Breast epithelium (tissue), 4 donors: ENCODE measurements at regions not wholly inside any gene's neighbourhood (a gene's known extent, or its start where the extent isn't known, plus 50 kb on each side); places are given as distances from the start of the nearest gene placed in this dataset.

Source experiments
- DNase-seq, 2 donors: peaks; one replicate each; pipeline ENCODE4 v3.0.0-alpha.2; 2019; ENCODE audit warnings: low spot score in 2 of 2
- H3K27ac ChIP-seq, 2 donors: fragments of 200-600 bp; sonication (generic) in 1 of 2; one replicate each; pipeline ENCODE4 v1.5.1; 2016 to 2019; ENCODE audit warnings: mild to moderate bottlenecking in 1 of 2
- H3K27me3 ChIP-seq, 2 donors: fragments of 200-600 bp; sonication (generic) in 1 of 2; one replicate each; pipeline versions ENCODE4 v1.5.1 to v1.6.0; 2017 to 2019; ENCODE audit warnings: control low read depth in 1 of 2, mild to moderate bottlenecking in 1 of 2
- H3K36me3 ChIP-seq: fragments of 200-600 bp; one replicate; pipeline ENCODE4 v1.5.1; 2019
- H3K4me1 ChIP-seq, 2 donors: fragments of 200-600 bp; sonication (generic); one replicate each; pipeline ENCODE4 v1.5.1; 2016 to 2019; ENCODE audit warnings: control low read depth in 1 of 2
- H3K4me3 ChIP-seq, 3 donors: fragments of 200-600 bp; sonication (generic); 1 replicate in 2 of 3; 2 replicates in 1 of 3; pipeline ENCODE4 v1.5.1; 2016 to 2019; ENCODE audit warnings: mild to moderate bottlenecking in 3 of 3, moderate library complexity in 2 of 3
- H3K9me3 ChIP-seq, 2 donors: fragments of 200-600 bp; sonication (generic) in 1 of 2; one replicate each; pipeline ENCODE4 v1.5.1; 2016 to 2019; ENCODE audit warnings: control low read depth in 1 of 2
- POLR2A ChIP-seq: fragments of 450-650 bp; IDR thresholded peaks from one replicate; pipeline ENCODE4 v1.6.1; 2016; ENCODE audit warnings: antibody characterized with exemption, mild to moderate bottlenecking, moderate library complexity
- POLR2AphosphoS5 ChIP-seq, 3 donors: sonication (generic); formaldehyde crosslinking; IDR thresholded peaks; one replicate each; pipeline ENCODE4 v1.6.1; 2017; ENCODE audit warnings: antibody characterized with exemption in 3 of 3
- intact Hi-C: fragments of 100-400 bp; cut with DNase I; formaldehyde crosslinking; loops from one replicate; pipeline ENCODE4 v1.15.1; 2023; ENCODE audit warnings: low total_unique reads
- TF ChIP-seq, protein P1 (sequence below), 3 donors: fragments of 450-650 bp; IDR thresholded peaks; one replicate each; pipeline ENCODE4 v1.5.1; 2016 to 2017; ENCODE audit warnings: antibody characterized with exemption in 3 of 3, mild to moderate bottlenecking in 3 of 3, moderate library complexity in 3 of 3

GRCh38 chr10:33496096-33496495, 161.6 kb upstream of the NRP1 start:
- Histone ChIP-seq H3K4me3 (no peak overlapping the region), H3K9me3 (no peaks in the 10 kb centered on the region), H3K4me1 (no peaks in the 10 kb centered on the region), H3K36me3 (no peaks in the 10 kb centered on the region), H3K27me3 (no peaks in the 10 kb centered on the region), H3K27ac (no peak overlapping the region)
- intact Hi-C loops = no loop called here
- TF ChIP-seq, protein P1, sequence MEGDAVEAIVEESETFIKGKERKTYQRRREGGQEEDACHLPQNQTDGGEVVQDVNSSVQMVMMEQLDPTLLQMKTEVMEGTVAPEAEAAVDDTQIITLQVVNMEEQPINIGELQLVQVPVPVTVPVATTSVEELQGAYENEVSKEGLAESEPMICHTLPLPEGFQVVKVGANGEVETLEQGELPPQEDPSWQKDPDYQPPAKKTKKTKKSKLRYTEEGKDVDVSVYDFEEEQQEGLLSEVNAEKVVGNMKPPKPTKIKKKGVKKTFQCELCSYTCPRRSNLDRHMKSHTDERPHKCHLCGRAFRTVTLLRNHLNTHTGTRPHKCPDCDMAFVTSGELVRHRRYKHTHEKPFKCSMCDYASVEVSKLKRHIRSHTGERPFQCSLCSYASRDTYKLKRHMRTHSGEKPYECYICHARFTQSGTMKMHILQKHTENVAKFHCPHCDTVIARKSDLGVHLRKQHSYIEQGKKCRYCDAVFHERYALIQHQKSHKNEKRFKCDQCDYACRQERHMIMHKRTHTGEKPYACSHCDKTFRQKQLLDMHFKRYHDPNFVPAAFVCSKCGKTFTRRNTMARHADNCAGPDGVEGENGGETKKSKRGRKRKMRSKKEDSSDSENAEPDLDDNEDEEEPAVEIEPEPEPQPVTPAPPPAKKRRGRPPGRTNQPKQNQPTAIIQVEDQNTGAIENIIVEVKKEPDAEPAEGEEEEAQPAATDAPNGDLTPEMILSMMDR (IDR thresholded peaks at IDR 0.05) = no peak
- TF ChIP-seq POLR2AphosphoS5 (IDR thresholded peaks at IDR 0.05) = no peak
- TF ChIP-seq POLR2A = no peak
- DNase-seq = no peak

- H3K9me3 ChIP-seq = no peaks in the 10 kb centered on the region
- H3K27ac ChIP-seq = no peak overlapping the region
- TF ChIP-seq POLR2AphosphoS5 (IDR thresholded peaks at IDR 0.05) = no peak
- TF ChIP-seq POLR2A = no peak
- TF ChIP-seq, protein P1 (IDR thresholded peaks at IDR 0.05) = no peak
- H3K27me3 ChIP-seq = no peaks in the 10 kb centered on the region
- H3K36me3 ChIP-seq = no peaks in the 10 kb centered on the region
- no peak overlapping the region for H3K4me3 ChIP-seq
- DNase-seq = no peak
- intact Hi-C loops = no loop called here
- no peaks in the 10 kb centered on the region for H3K4me1 ChIP-seq
Observed at GRCh38 chr10:33494694-33495265, 160.3 kb upstream of the NRP1 start.

DNA sequence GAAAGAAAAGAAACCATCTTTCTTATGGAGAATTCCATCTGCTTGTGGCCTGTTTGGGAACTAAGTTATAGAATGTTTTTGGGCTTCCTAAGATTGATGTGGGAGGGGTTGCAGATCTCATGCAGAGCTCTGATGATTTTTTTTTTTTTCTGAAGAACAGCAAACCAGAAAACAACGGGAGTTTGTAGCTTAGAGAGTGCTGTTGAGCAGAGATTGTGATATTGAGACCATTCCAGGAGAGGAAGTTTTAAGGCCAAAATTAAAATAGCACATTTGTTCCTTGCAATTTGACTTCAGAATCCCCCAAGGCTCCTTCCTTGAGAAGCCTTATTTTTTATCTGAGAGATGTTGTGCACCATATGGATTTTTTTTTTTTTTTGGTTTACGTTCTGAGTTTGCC, 159.5 kb upstream of the NRP1 start:
- no peak for DNase-seq
- no peak overlapping the region for H3K27ac ChIP-seq
- no peak overlapping the region for H3K4me3 ChIP-seq
- H3K36me3 ChIP-seq = no peaks in the 10 kb centered on the region
- H3K9me3 ChIP-seq = no peaks in the 10 kb centered on the region
- H3K4me1 ChIP-seq = no peaks in the 10 kb centered on the region
- TF ChIP-seq POLR2A (no peak), POLR2AphosphoS5 (IDR thresholded peaks at IDR 0.05) (no peak)
- TF ChIP-seq, protein P1 (IDR thresholded peaks at IDR 0.05) = no peak
- no peaks in the 10 kb centered on the region for H3K27me3 ChIP-seq
- intact Hi-C loops = no loop called here

GRCh38 chr10:33493497-33493896, 159.0 kb upstream of the NRP1 start:
- no peak for DNase-seq
- Histone ChIP-seq H3K27me3 (no peaks in the 10 kb centered on the region), H3K4me1 (no peaks in the 10 kb centered on the region), H3K36me3 (no peaks in the 10 kb centered on the region), H3K27ac (no peak overlapping the region), H3K9me3 (no peaks in the 10 kb centered on the region), H3K4me3 (no peak overlapping the region)
- intact Hi-C loops = no loop called here
- no peak for TF ChIP-seq POLR2AphosphoS5 (IDR thresholded peaks at IDR 0.05)
- no peak for TF ChIP-seq POLR2A
- TF ChIP-seq, protein P1 (IDR thresholded peaks at IDR 0.05) = no peak

DNA sequence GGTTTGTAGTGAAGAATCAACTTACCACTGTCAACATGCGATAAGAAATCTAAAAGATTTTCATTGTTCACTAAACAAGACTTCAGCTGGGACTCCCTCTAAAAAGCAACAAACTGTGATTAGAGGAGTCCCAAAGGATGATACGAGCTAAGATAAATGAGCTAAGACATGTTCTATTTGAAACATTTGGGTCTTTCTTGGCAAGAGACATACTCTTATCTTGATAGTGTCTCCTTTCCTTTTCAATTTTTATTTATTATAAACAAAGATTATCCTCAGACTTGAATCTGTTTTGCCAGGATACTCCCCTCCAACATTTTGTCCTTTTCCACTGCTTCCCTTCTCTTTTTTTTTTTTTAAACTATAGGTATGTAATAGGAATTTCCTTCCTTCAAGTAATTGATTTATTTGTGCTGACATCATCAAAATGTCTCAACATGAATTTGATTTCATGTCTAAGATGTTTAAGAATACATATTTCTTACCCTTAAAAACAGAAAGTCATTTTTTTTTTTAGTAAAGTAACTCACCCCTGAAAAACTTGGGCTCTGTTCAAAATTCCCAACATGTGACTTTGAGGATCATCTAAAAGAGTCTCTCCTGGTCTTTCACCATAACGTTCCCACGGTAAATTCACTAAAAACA, 158.4 kb upstream of the NRP1 start:
- Histone ChIP-seq H3K4me1 (no peaks in the 10 kb centered on the region), H3K9me3 (no peaks in the 10 kb centered on the region), H3K4me3 (no peak overlapping the region), H3K27me3 (no peaks in the 10 kb centered on the region), H3K27ac (peak overlapping the region; percentile 34 to 54), H3K36me3 (no peaks in the 10 kb centered on the region)
- intact Hi-C loops = no loop called here
- no peak for DNase-seq
- TF ChIP-seq POLR2A (no peak), POLR2AphosphoS5 (IDR thresholded peaks at IDR 0.05) (no peak)
- TF ChIP-seq, protein P1 (IDR thresholded peaks at IDR 0.05) = no peak
